HL-60 (cell line): ENCODE measurements at regions not wholly inside any gene's neighbourhood (a gene's known extent, or its start where the extent isn't known, plus 50 kb on each side); places are given as distances from the start of the nearest gene placed in this dataset.

Source experiments
- GABPA ChIP-seq: IDR thresholded peaks from 2 replicates; pipeline ENCODE4 v1.6.1; 2012; ENCODE audit warnings: low read depth
- POLR2AphosphoS5 ChIP-seq: IDR thresholded peaks from 2 replicates; pipeline ENCODE4 v1.6.1; 2012; ENCODE audit warnings: low read depth
- REST ChIP-seq: IDR thresholded peaks from 2 replicates; pipeline ENCODE4 v1.6.1; 2012; ENCODE audit warnings: low read depth; ENCODE audit not compliant: insufficient replicate concordance
- SPI1 ChIP-seq: IDR thresholded peaks from 2 replicates; pipeline ENCODE4 v1.6.1; 2012; ENCODE audit warnings: low read depth, mild to moderate bottlenecking, borderline replicate concordance
- TF ChIP-seq, protein P1 (sequence below): IDR thresholded peaks from one replicate; pipeline ENCODE4 v1.5.1; 2011; ENCODE audit warnings: low read length, control low read depth, inconsistent platforms; ENCODE audit not compliant: insufficient read depth

GRCh38 chr7:67346876-67347275 is 350.2 kb downstream of the TYW1 start:
- TF ChIP-seq, protein P1, sequence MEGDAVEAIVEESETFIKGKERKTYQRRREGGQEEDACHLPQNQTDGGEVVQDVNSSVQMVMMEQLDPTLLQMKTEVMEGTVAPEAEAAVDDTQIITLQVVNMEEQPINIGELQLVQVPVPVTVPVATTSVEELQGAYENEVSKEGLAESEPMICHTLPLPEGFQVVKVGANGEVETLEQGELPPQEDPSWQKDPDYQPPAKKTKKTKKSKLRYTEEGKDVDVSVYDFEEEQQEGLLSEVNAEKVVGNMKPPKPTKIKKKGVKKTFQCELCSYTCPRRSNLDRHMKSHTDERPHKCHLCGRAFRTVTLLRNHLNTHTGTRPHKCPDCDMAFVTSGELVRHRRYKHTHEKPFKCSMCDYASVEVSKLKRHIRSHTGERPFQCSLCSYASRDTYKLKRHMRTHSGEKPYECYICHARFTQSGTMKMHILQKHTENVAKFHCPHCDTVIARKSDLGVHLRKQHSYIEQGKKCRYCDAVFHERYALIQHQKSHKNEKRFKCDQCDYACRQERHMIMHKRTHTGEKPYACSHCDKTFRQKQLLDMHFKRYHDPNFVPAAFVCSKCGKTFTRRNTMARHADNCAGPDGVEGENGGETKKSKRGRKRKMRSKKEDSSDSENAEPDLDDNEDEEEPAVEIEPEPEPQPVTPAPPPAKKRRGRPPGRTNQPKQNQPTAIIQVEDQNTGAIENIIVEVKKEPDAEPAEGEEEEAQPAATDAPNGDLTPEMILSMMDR, result no peak
- TF ChIP-seq GABPA, result no peak
- no peak for TF ChIP-seq POLR2AphosphoS5
- TF ChIP-seq REST, result no peak
- no peak for TF ChIP-seq SPI1
